ENCODE measurements at regions not wholly inside any gene's neighbourhood (a gene's known extent, or its start where the extent isn't known, plus 50 kb on each side); places are given as distances from the start of the nearest gene placed in this dataset.

- TF ChIP-seq POLR2A (IDR thresholded peaks at IDR 0.05) (no peak), CTCF (IDR thresholded peaks at IDR 0.05) (no peak)
These were observed 74.0 kb upstream of the FAM47B start for GRCh38 chrX:34868633-34869032.

All from right lobe of liver (tissue), 4 donors.